ENCODE measurements at regions not wholly inside any gene's neighbourhood (a gene's known extent, or its start where the extent isn't known, plus 50 kb on each side); places are given as distances from the start of the nearest gene placed in this dataset.

DNA sequence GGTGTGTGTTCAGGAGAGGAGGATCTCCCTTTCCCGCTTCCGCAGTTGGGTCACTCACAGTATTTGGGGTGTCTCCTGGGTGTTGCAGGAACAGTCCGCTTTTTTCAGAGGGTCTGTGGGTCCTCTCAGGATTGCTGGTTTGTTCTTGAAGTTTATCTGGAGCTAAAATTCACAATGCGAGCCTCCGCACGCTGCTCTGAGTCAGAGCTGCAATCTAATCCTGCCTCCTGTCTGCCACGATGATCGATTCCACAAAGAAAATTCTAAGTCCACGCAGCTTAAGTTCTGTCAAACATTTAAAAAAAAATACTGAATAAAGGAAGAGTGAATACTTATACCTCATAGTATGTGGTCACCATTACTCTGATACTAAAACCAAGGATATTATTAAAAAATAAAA lies 76.5 kb downstream of the RAD51AP2 start:
- Histone ChIP-seq H3K36me3 (no peaks in the 10 kb centered on the region), H3K4me1 (replicated peaks) (no peaks in the 10 kb centered on the region), H3K27me3 (replicated peaks; ENCODE audit: insufficient read depth) (no peaks in the 10 kb centered on the region), H3K4me3 (no peak overlapping the region), H3K27ac (no peak overlapping the region), H3K9me3 (no peaks in the 10 kb centered on the region)
- intact Hi-C loops (cut with DNase I) = no loop called here
- DNase-seq (ENCODE audit: low spot score) = no peak
- TF ChIP-seq POLR2A (IDR thresholded peaks at IDR 0.05) (no peak), CTCF (IDR thresholded peaks at IDR 0.05) (no peak), POLR2AphosphoS5 (IDR thresholded peaks at IDR 0.05) (no peak)
- WGBS = 95% methylated on average over 9 of the region's 9 CpGs

DNA sequence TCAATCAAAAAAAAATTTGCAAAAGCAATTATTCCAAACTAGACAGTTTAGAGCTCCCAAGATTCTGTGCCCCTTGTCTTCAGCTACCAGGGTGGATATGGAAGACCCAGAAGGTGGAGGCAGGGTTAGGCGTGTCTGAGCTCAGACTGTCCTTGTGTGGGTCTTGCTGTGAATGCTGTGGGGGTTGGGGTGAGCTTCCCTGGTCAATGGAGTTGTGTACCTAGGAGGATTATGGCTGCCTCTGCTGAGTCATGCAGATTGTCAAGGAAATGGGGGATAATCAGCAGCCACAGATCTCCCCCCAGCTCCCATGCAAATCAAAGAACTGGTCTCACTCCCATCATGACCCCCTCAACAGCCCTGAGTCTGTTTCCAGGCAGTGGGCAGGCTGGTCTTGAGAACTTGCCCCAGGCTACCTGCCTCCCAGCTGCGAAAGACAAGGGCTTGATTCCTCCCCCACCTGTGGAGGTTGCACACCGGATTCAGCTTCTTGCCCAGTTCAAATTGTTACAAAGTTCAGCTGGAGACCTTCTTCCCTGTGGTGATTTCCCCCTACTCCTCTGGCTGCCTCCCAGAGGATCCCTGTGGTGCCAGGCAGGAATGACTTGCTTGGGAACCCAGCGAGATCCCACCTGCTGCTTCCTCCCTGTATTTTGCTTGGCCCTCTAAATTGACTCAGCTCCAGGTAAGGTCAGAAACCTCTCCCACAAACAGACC lies 77.0 kb downstream of the RAD51AP2 start:
- 75% methylated on average over 4 of the region's 4 CpGs for WGBS
- H3K4me1 ChIP-seq (replicated peaks) = no peaks in the 10 kb centered on the region
- TF ChIP-seq POLR2AphosphoS5 (IDR thresholded peaks at IDR 0.05) = no peak
- no peak for TF ChIP-seq POLR2A (IDR thresholded peaks at IDR 0.05)
- TF ChIP-seq CTCF (IDR thresholded peaks at IDR 0.05) = no peak
- no peak for DNase-seq (ENCODE audit: low spot score)
- no peak overlapping the region for H3K27ac ChIP-seq
- H3K9me3 ChIP-seq = no peaks in the 10 kb centered on the region
- intact Hi-C loops (cut with DNase I) = no loop called here
- H3K27me3 ChIP-seq (replicated peaks; ENCODE audit: insufficient read depth) = no peaks in the 10 kb centered on the region
- no peaks in the 10 kb centered on the region for H3K36me3 ChIP-seq
- no peak overlapping the region for H3K4me3 ChIP-seq

DNA sequence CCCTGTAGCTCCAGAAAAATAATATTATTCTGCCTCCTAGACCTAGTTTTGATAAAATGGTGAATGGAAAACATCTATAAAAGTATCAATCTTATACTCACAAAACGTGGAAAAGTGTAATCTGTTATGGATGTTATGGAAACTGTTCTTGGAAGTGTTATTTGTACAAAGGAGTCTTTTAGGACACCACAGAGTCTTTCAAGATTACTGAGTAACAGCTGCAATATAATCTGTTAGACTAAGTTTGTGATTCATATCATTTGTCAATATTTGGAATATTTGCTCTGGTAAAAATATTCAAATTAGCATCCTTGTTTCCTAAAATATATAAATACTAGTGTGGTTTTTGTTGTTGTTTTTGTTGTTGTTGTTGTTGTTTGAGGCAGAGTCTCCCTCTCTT lies 87.9 kb downstream of the RAD51AP2 start:
- Histone ChIP-seq H3K27me3 (replicated peaks; ENCODE audit: insufficient read depth) (no peaks in the 10 kb centered on the region), H3K4me1 (replicated peaks) (no peaks in the 10 kb centered on the region), H3K9me3 (no peaks in the 10 kb centered on the region), H3K4me3 (no peak overlapping the region), H3K27ac (no peak overlapping the region), H3K36me3 (no peaks in the 10 kb centered on the region)
- 53% methylated on average over 1 of the region's 1 CpG for WGBS
- no peak for DNase-seq (ENCODE audit: low spot score)
- intact Hi-C loops (cut with DNase I) = no loop called here
- no peak for TF ChIP-seq CTCF (IDR thresholded peaks at IDR 0.05)
- no peak for TF ChIP-seq POLR2A (IDR thresholded peaks at IDR 0.05)
- no peak for TF ChIP-seq POLR2AphosphoS5 (IDR thresholded peaks at IDR 0.05)

DNA sequence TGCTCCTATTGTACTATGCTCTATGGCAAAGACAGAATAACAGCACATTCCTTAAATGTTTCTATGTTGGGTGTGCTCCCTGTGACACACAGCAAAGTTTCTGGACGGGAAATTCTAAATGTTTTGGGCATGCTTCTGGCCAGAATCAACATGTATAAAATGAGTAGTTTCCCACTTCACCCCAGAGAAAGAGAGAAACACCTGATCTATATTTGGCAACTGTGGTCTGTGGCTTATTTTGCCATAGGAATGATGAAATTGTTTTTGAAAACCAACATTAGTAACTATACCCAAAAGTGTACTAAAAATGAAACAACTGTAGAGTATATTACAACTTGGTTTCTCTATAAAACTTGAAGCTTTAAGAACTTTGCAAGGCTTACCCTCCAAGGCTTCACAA lies 89.1 kb downstream of the RAD51AP2 start:
- Histone ChIP-seq H3K27ac (no peak overlapping the region), H3K27me3 (replicated peaks; ENCODE audit: insufficient read depth) (no peaks in the 10 kb centered on the region), H3K4me3 (no peak overlapping the region), H3K4me1 (replicated peaks) (no peaks in the 10 kb centered on the region), H3K9me3 (no peaks in the 10 kb centered on the region), H3K36me3 (no peaks in the 10 kb centered on the region)
- WGBS = 19% methylated on average over 1 of the region's 1 CpG
- intact Hi-C loops (cut with DNase I) = no loop called here
- TF ChIP-seq POLR2AphosphoS5 (IDR thresholded peaks at IDR 0.05) (no peak), CTCF (IDR thresholded peaks at IDR 0.05) (no peak), POLR2A (IDR thresholded peaks at IDR 0.05) (no peak)
- DNase-seq (ENCODE audit: low spot score) = no peak

- Histone ChIP-seq H3K27me3 (replicated peaks; ENCODE audit: insufficient read depth) (no peaks in the 10 kb centered on the region), H3K4me1 (replicated peaks) (no peaks in the 10 kb centered on the region), H3K4me3 (no peak overlapping the region), H3K36me3 (no peaks in the 10 kb centered on the region), H3K27ac (no peak overlapping the region), H3K9me3 (no peaks in the 10 kb centered on the region)
- WGBS = 86% methylated on average over 1 of the region's 1 CpG
- no peak for DNase-seq (ENCODE audit: low spot score)
- TF ChIP-seq POLR2A (IDR thresholded peaks at IDR 0.05) (no peak), POLR2AphosphoS5 (IDR thresholded peaks at IDR 0.05) (no peak), CTCF (IDR thresholded peaks at IDR 0.05) (no peak)
- intact Hi-C loops (cut with DNase I) = no loop called here
These were observed 90.8 kb downstream of the RAD51AP2 start for GRCh38 chr2:17427401-17427800.

Measured in prostate gland (tissue), 2 donors.